ENCODE measurements at regions not wholly inside any gene's neighbourhood (a gene's known extent, or its start where the extent isn't known, plus 50 kb on each side); places are given as distances from the start of the nearest gene placed in this dataset.

DNA sequence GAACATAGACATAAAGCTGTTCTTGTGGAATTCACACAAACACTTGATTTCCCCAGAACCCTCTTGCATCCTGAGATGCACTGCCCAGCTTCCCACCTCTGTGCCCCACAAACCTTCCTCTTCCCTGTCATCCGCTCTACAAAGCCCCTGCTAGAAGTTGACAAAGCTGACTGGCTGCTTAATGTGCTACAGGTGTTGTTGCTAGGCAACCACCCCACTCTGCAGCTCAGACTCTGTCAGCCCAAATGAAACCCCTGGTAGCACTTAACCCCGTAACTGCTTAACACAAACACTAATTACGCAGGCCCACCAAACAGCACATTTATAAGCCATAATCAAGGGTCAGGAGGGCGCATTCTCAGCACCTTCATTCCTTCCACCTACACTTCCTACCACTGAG is 172.0 kb upstream of the CADM1 start:
- Mint-ChIP-seq H3K27ac (no peak overlapping the region), H3K9me3 (no peaks in the 10 kb centered on the region), H3K36me3 (ENCODE audit: low read depth) (no peaks in the 10 kb centered on the region), H3K4me3 (no peak overlapping the region), H3K4me1 (ENCODE audit: low read depth) (no peaks in the 10 kb centered on the region), H3K27me3 (ENCODE audit: low read depth) (no peaks in the 10 kb centered on the region)

DNA sequence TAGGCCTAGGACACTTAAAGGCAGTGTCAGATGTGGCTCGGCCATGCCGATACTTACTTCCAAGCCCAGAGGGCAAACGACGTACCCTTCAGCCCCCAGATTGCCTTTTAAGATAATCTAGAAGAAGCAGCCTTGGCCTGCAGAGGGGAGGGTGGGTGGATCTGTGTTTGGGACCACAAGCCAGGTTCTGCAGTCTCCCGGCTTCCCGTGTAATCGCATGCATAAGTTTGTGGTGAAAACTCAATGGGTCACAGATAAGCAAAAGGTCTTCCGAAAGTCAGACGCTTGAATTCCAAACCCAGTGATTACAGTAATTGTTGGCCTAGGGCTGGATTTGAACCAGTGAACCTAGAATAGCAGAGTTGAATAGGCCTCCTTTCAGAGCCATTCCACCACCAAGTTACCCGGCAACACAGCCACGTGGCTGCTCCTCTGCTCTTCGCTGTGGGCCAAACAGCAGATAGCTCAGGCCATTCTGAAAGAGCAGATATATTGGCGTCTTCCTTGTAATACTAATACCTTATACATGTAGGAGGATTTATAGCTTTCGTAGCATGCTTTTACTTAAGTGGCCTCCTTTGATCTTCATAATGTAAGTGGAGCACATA is 170.8 kb upstream of the CADM1 start:
- H3K4me1 Mint-ChIP-seq (ENCODE audit: low read depth) = no peaks in the 10 kb centered on the region
- H3K36me3 Mint-ChIP-seq (ENCODE audit: low read depth) = no peaks in the 10 kb centered on the region
- H3K27ac Mint-ChIP-seq = no peak overlapping the region
- H3K4me3 Mint-ChIP-seq = no peak overlapping the region
- H3K9me3 Mint-ChIP-seq = no peaks in the 10 kb centered on the region
- no peaks in the 10 kb centered on the region for H3K27me3 Mint-ChIP-seq (ENCODE audit: low read depth)

DNA sequence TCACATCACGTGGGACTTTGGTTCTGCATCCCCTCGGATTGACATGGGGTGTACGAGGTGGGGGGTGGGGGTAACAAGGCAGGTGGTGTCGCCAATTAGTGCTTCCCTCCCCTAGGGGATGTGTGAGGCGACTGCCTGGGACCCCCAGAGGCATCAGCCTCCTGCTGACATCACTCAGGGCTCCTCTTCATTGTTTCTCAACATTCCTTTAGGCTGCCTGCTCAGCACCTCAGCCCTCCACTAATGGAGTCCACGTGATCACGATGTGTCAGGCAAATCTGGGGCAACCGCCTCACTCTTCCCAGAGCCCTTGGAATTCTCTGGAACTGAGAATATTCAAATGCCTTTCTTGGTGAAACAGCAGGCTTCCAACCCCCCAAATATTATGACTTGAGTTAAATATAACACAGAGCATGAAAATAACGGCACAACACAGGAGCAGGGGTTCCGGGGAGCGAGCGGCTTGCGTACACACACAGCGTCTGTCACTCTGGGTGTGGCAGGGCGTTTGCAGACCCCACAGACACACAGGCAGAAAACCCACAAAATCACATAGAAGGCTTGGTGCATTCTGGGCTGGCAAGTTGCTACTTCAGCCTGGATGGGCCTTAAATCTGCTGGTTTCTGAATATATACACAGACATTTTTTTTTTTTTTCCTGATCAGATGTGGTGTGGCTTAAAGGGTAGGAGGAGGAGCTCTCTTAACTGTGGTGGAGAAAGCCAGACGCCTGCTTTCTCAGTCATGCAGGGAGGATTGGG is 170.1 kb upstream of the CADM1 start:
- Mint-ChIP-seq H3K36me3 (ENCODE audit: low read depth) (no peaks in the 10 kb centered on the region), H3K27me3 (ENCODE audit: low read depth) (no peaks in the 10 kb centered on the region), H3K4me3 (no peak overlapping the region), H3K9me3 (no peaks in the 10 kb centered on the region), H3K27ac (no peak overlapping the region), H3K4me1 (ENCODE audit: low read depth) (no peaks in the 10 kb centered on the region)

DNA sequence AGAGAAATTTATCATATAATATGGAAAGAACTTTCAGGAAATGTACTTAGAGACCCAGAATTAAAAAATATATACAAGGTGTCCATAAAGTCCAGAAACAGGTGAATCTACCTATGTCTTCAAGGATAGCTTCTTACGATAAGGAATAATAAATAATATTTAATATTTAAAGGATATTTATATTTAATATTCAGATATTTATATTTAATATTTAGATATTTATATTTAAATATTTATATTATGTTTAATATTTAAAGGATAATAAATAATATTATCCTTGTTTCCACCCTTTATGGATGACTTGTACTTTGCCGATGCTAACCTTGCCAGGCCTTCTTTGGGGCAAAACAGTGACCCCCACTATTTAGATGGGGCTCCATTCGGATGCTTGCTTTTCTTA is 169.5 kb upstream of the CADM1 start:
- Mint-ChIP-seq H3K4me3 (no peak overlapping the region), H3K4me1 (ENCODE audit: low read depth) (no peaks in the 10 kb centered on the region), H3K36me3 (ENCODE audit: low read depth) (no peaks in the 10 kb centered on the region), H3K27ac (no peak overlapping the region), H3K9me3 (no peaks in the 10 kb centered on the region), H3K27me3 (ENCODE audit: low read depth) (no peaks in the 10 kb centered on the region)

DNA sequence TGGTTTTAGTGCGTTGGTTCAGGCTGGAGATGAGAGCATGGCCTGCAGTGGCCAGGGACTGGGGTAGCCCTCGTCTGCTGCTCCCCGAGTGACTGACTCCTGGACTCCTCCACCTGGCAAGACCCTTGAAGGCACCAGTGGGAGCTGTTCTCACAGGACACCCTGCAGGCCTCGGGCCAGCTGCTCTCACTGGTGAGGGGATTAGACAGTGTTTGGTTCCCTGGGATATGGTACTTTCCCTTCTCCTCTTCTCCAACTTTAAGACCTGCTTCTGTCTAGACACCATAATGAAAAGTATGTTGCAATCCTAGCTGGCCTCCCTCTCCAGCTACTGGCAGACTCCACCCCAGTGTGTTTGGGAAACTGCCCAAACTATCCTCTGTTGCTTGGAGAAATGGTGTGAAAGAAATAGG is 168.8 kb upstream of the CADM1 start:
- Mint-ChIP-seq H3K4me3 (no peak overlapping the region), H3K27ac (no peak overlapping the region), H3K4me1 (ENCODE audit: low read depth) (no peaks in the 10 kb centered on the region), H3K36me3 (ENCODE audit: low read depth) (no peaks in the 10 kb centered on the region), H3K9me3 (no peaks in the 10 kb centered on the region), H3K27me3 (ENCODE audit: low read depth) (no peaks in the 10 kb centered on the region)

DNA sequence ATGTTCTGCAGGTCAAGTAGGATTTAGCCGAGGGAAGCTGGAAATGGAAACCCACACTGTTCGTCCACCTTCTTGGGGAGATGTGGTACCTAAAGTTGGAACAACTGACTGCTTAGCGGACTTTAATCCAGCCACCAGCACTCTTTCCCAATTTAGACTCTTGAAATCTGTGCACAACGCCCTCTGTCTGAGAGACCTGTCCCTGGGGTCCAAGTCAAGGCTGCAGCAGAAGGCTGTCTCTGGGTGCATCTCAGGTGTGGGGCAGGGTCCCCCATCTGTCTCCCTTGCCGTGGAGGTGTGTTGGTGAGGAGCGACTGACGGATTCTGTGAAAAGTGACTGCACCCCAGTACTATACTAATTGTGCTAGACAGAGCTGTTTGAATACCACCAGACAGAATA is 168.2 kb upstream of the CADM1 start:
- Mint-ChIP-seq H3K27me3 (ENCODE audit: low read depth) (no peaks in the 10 kb centered on the region), H3K9me3 (no peaks in the 10 kb centered on the region), H3K4me1 (ENCODE audit: low read depth) (no peaks in the 10 kb centered on the region), H3K4me3 (no peak overlapping the region), H3K27ac (no peak overlapping the region), H3K36me3 (ENCODE audit: low read depth) (no peaks in the 10 kb centered on the region)

DNA sequence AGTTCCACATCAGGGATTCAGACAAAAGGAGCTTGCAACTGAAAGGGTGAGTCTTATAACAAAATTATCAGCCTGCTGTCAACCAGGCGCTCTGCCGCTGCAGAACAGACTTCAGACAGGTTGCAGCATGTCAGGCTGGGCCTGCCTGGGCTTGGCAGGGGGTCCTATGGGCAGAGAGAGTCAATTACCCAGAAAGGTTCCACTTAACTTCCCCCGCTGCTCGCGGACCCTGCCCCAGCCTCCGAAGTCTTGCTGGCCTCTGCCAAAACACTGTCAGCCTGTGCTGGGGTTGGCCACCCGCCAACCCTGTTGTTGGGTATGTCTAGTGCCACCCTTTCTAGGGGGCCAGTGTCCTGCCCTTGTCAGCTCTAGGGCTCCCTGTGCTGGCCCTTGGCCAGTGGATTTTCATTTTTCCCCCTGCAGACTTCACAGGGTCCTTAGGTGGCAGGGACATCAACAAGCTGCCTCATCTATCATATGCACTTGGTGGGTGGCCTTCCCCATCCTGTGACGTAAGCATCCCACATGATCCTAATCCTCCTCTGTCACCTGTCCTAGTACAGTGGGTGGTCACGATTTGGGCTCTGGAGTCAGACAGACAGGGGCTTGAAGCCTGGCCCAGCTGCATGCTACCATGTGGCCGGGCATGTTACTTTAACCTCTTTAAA is 166.5 kb upstream of the CADM1 start:
- Mint-ChIP-seq H3K27me3 (ENCODE audit: low read depth) (no peaks in the 10 kb centered on the region), H3K4me3 (no peak overlapping the region), H3K9me3 (no peaks in the 10 kb centered on the region), H3K4me1 (ENCODE audit: low read depth) (no peaks in the 10 kb centered on the region), H3K27ac (no peak overlapping the region), H3K36me3 (ENCODE audit: low read depth) (no peaks in the 10 kb centered on the region)

DNA sequence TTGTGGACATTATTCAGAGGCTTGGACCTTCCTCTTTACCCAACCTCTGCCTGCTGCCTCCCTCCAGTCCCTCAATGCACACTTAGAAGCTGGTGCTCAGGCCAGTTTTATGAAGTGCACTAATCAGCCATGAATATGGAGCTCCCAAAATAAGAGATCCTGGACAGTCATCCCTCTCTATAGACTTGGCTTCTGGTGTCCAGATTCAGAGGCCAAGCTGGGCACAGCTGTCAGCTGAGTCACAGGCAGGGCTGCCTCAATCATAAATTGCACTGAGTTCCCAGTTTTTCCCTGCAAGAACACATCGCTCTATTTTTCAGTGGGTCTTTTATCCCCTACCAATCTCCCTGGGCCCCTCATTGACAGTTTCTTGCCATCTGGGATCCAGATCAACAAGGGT is 161.7 kb upstream of the CADM1 start:
- Mint-ChIP-seq H3K4me3 (no peak overlapping the region), H3K4me1 (ENCODE audit: low read depth) (no peaks in the 10 kb centered on the region), H3K27me3 (ENCODE audit: low read depth) (no peaks in the 10 kb centered on the region), H3K27ac (no peak overlapping the region), H3K36me3 (ENCODE audit: low read depth) (no peaks in the 10 kb centered on the region), H3K9me3 (no peaks in the 10 kb centered on the region)

DNA sequence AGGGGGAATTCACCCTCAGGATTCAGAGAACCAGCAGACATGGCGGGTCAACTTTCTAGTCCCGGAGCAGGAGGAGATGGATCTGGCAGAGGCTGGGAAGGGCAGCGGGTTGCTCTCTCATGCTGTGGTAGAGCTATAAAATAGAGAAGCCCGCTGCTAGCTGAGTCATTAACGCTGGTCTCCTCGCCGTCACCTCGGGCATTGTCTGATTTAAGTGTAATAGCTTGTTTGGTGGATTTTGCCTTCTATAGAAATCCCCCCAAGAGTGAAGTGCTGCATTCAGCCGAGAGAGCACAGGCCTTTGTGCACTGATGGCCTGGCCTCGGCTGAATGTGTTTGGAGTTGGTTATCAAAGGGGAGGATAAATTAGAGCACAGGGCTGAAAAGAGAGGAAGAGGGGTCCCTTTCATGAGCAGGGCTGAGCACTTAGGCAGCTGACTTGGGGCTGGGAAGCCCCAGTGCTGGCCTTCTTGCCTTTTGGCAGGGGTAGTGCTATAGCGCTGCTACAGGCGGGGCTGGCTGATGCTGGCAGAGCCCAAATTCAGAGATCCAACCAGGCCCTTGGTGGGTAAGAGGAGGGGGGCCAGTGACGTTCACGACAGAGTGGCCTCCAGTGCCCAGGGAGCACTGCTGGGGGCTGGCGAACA is 161.1 kb upstream of the CADM1 start:
- Mint-ChIP-seq H3K27ac (no peak overlapping the region), H3K36me3 (ENCODE audit: low read depth) (no peaks in the 10 kb centered on the region), H3K27me3 (ENCODE audit: low read depth) (peaks cover 6% of the 10 kb centered on the region), H3K4me3 (no peak overlapping the region), H3K9me3 (no peaks in the 10 kb centered on the region), H3K4me1 (ENCODE audit: low read depth) (no peaks in the 10 kb centered on the region)

DNA sequence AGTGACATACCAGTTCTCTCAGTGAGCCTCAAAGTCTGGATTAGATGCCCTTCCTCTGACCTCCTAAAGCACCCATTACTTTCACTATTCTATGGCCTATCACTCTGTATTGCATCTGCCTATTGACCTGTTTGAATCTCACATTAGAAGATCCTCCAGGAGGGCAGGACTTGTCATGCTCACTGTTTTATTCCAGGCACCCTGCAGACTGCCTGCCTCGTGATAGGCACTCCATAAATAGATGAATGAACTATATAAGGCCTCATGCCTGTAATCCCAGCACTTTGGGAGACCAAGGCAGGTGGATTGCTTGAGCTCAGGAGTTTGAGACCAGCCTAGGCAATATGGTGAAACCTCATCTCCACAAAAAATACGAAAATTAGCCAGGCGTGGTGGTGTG is 160.1 kb upstream of the CADM1 start:
- Mint-ChIP-seq H3K4me1 (ENCODE audit: low read depth) (no peaks in the 10 kb centered on the region), H3K9me3 (no peaks in the 10 kb centered on the region), H3K4me3 (no peak overlapping the region), H3K36me3 (ENCODE audit: low read depth) (no peaks in the 10 kb centered on the region), H3K27ac (no peak overlapping the region), H3K27me3 (ENCODE audit: low read depth) (peaks cover 14% of the 10 kb centered on the region)

DNA sequence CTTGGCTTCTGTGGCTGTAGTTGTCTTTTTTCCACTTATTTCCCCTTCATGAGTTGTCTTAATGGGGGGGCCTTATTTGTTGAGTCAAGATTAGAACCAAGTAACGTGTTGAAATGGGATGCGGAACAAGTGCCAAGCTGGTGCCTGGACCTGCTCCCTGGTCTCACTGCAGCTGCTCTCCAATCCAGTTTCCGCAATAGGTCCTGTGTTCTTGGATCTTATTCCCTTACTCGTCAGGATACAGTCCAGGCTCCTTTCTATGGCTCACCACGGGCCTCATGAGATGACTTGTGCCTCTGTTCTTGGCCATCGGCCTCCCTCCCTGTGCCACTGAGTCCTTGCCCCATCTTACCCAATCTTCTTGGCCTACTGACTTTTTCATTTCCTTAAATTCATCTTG is 159.6 kb upstream of the CADM1 start:
- Mint-ChIP-seq H3K36me3 (ENCODE audit: low read depth) (no peaks in the 10 kb centered on the region), H3K27ac (no peak overlapping the region), H3K4me3 (no peak overlapping the region), H3K9me3 (no peaks in the 10 kb centered on the region), H3K27me3 (ENCODE audit: low read depth) (peaks cover 18% of the 10 kb centered on the region), H3K4me1 (ENCODE audit: low read depth) (no peaks in the 10 kb centered on the region)

DNA sequence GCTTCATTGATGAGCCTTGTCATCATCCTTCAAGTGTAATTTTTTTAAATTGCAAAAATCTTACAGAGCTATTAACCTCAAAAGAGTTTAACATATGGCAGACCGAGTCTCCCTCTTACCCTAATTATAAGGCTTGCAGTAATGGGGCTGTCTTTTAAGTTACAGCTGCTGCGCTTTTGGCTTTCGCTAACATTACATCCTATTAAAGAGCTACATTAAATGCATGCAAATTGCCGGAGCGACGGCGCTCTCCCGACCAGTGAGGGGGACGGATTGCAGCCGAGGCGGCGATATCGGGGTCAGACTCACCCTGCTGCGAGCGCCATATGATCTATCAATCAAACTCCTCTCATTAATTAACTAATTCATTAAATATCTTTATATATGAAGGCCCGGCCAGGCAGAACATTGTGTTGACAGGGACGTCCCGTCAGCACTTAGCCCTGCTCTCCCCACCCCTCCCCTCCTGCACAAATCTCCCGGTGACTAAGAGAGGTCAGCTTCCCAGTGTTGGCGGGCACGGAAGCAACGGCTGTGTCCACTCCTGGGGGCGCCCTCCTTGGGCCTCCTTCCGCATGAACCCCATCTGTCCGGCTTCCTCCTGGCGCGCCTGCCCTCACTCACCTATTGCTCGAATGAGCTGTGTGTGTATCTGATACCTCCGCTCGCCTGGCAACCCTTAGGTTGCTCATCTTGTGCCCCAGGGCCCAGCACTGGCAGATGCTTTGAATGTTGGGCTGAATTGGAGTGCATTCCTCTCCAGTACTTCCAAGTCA is 156.0 kb upstream of the CADM1 start:
- no peak overlapping the region for H3K4me3 Mint-ChIP-seq
- no peaks in the 10 kb centered on the region for H3K36me3 Mint-ChIP-seq (ENCODE audit: low read depth)
- H3K9me3 Mint-ChIP-seq = no peaks in the 10 kb centered on the region
- no peak overlapping the region for H3K27ac Mint-ChIP-seq
- H3K4me1 Mint-ChIP-seq (ENCODE audit: low read depth) = no peaks in the 10 kb centered on the region
- H3K27me3 Mint-ChIP-seq (ENCODE audit: low read depth) = peaks cover 29% of the 10 kb centered on the region

DNA sequence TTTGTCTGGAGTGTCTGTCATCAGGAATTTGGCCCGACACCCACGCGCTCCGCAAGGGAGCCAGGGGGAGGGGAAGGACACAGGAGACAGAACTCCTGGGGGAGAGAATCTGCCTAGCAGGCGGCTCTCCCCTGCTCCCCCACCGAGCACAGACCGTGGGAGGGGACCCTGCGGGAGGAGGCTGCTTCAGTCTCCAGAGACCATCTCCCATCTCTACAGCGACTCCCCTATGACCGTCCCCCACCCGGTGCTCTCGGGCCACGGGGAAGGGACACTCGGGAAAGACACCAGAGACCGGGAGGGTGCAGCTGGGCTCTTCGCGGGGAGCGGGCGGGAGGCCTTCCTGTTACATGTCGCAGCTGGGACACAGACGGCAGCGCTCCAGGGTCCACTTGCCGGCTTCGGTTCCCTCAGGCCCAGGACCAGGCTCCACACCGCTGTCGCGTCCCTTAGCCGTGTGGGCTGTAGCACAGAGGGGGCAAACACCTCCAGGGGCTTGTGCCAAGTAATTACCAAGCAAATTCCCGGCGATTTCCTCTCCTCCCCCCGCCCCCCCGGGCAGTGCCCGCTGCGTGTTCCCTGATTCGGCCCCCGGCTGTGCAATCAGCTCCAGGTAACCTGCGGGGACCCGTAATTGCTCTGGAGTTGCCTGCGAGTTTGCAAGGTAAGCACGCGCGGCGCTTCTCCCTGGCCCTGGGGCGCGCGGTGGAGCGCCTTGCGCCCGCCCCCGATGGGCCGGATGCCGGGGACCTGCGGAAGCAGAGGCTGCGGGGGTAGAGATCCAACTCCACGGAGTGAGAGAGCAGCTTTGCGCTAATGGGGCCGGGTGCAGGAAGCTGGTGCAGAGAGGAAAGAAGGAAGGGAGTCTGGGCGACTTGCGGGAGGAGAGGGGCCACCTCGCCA is 155.1 kb upstream of the CADM1 start:
- Mint-ChIP-seq H3K4me1 (ENCODE audit: low read depth) (no peaks in the 10 kb centered on the region), H3K4me3 (no peak overlapping the region), H3K27ac (no peak overlapping the region), H3K36me3 (ENCODE audit: low read depth) (no peaks in the 10 kb centered on the region), H3K9me3 (no peaks in the 10 kb centered on the region), H3K27me3 (ENCODE audit: low read depth) (peaks cover 29% of the 10 kb centered on the region)
